ENCODE measurements at regions not wholly inside any gene's neighbourhood (a gene's known extent, or its start where the extent isn't known, plus 50 kb on each side); places are given as distances from the start of the nearest gene placed in this dataset.

DNA sequence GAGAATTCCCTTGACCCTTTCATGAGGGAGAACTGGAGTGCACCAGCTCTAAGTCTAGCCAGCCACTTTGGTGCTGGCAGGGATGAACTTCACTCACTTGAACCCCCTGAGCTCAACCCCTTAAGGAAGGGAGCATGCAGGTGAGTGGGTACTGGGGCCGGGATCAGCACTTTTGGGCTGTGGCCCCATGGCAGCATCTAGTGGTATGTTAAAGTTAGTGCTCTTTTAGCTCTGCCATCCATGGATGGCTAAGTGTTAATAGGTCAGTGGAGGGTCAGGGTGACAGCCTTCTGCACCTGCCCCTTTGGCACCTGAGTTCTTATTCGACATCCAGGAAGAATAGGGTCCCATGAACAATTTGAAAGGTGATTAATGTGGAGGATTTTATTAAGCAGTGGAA lies 689.0 kb upstream of the FSHR start:
- Histone ChIP-seq H3K36me3 (ENCODE audit: insufficient read depth, low read length) (no peaks in the 10 kb centered on the region), H3K4me3 (no peak overlapping the region), H3K9ac (ENCODE audit: insufficient read length) (no peak overlapping the region), H3K27ac (no peak overlapping the region), H3K9me3 (ENCODE audit: low read depth, low read length) (no peaks in the 10 kb centered on the region)
- TF ChIP-seq EZH2 (IDR thresholded peaks at IDR 0.05) (no peak), POLR2AphosphoS5 (IDR thresholded peaks at IDR 0.05; ENCODE audit: borderline replicate concordance, low read depth, low read length) (no peak), FOXP2 (optimal IDR thresholded peaks at IDR 0.05; ENCODE audit: control extremely low read depth, extremely low read length, insufficient read depth) (no peak)
- DNase-seq (ENCODE audit: low read depth, low spot score) = no peak

DNA sequence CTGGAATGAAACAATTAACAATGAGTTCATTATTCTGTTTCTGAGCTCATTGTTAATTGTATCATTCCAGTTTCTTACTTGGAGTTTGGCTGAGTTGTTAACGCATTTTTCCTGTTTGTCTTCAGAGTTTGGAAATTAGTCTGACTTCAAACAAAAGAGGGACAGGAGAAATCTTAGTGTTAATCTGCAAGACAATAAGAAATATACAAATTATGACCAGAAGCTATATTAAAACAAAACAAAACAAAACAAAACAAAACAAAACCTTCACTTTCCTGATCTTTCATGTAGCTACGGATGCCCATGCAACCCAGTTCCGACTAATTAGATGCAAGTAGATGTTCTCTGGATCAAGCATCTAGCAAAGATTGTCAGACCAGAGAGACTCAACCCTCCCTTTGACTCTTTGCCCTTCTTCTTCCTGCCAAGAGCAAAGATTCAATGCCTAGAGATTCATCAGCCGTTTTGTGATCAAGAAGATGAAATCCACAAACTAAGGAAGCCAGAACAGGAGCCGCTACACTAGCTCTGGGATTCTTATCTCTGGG lies 686.2 kb upstream of the FSHR start:
- Histone ChIP-seq H3K27ac (no peak overlapping the region), H3K9me3 (ENCODE audit: low read depth, low read length) (no peaks in the 10 kb centered on the region), H3K9ac (ENCODE audit: insufficient read length) (no peak overlapping the region), H3K4me3 (no peak overlapping the region), H3K36me3 (ENCODE audit: insufficient read depth, low read length) (no peaks in the 10 kb centered on the region)
- no peak for DNase-seq (ENCODE audit: low read depth, low spot score)
- no peak for TF ChIP-seq POLR2AphosphoS5 (IDR thresholded peaks at IDR 0.05; ENCODE audit: borderline replicate concordance, low read depth, low read length)
- no peak for TF ChIP-seq EZH2 (IDR thresholded peaks at IDR 0.05)
- no peak for TF ChIP-seq FOXP2 (optimal IDR thresholded peaks at IDR 0.05; ENCODE audit: control extremely low read depth, extremely low read length, insufficient read depth)

DNA sequence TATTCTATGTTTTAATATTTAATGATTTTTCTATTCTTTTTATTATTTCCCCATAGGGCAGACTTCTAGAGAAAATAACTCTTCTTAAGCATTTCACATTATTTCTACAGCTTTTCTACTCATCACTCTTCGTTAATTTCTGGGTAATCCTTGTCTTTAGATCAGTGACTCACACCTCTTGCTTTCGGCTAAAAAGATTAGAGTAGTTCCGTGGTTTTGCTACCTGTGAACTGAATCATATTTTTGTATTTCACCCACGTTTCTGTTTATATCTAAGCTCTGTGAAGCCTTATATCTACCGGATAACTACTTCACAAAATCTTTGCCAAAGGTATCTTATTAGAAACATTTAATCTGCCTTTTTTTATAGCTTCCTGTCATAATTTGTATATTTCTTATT lies 685.5 kb upstream of the FSHR start:
- no peak overlapping the region for H3K4me3 ChIP-seq
- no peak for TF ChIP-seq POLR2AphosphoS5 (IDR thresholded peaks at IDR 0.05; ENCODE audit: borderline replicate concordance, low read depth, low read length)
- TF ChIP-seq FOXP2 (optimal IDR thresholded peaks at IDR 0.05; ENCODE audit: control extremely low read depth, extremely low read length, insufficient read depth) = no peak
- TF ChIP-seq EZH2 (IDR thresholded peaks at IDR 0.05) = no peak
- H3K9ac ChIP-seq (ENCODE audit: insufficient read length) = no peak overlapping the region
- no peak overlapping the region for H3K27ac ChIP-seq
- DNase-seq (ENCODE audit: low read depth, low spot score) = no peak
- no peaks in the 10 kb centered on the region for H3K9me3 ChIP-seq (ENCODE audit: low read depth, low read length)
- H3K36me3 ChIP-seq (ENCODE audit: insufficient read depth, low read length) = no peaks in the 10 kb centered on the region

DNA sequence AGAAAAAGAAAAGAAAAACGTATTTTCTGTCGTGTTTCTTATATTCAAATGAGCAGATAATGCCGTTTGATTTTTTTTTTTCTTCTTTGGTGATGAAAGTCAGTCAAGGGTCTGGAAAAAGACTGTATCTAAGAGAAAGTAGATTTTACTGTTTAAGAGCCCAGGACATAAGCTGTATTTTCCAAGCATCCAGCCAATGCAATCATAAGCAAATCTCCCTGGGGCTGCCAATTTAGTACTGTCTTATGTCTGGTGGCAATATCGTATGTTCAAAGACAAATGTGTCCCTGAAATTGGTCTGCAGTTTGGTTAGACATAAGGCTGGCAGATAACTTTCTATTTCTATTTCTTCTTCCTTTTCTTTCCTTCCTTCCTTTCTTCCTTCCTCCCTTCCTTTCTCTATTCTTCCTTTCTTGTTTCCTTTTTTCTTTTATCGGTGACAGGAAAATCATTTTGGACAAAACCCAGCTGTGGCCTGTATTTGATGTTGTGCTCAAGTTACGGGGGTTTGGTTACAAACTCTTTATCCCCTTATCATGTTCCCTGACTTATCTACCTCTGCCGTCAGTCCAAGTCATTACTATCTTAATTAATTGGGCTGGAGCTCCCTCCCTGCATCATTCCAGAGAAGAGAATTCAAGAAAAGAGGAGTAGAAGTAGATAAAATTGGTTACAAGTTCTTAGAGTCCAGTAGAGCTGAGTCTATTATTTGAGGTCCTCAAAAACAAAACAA lies 683.4 kb upstream of the FSHR start:
- no peak overlapping the region for H3K27ac ChIP-seq
- no peak for TF ChIP-seq FOXP2 (optimal IDR thresholded peaks at IDR 0.05; ENCODE audit: control extremely low read depth, extremely low read length, insufficient read depth)
- no peak for TF ChIP-seq EZH2 (IDR thresholded peaks at IDR 0.05)
- no peak for TF ChIP-seq POLR2AphosphoS5 (IDR thresholded peaks at IDR 0.05; ENCODE audit: borderline replicate concordance, low read depth, low read length)
- no peak overlapping the region for H3K4me3 ChIP-seq
- no peak overlapping the region for H3K9ac ChIP-seq (ENCODE audit: insufficient read length)
- DNase-seq (ENCODE audit: low read depth, low spot score) = no peak
- H3K36me3 ChIP-seq (ENCODE audit: insufficient read depth, low read length) = no peaks in the 10 kb centered on the region
- H3K9me3 ChIP-seq (ENCODE audit: low read depth, low read length) = no peaks in the 10 kb centered on the region

DNA sequence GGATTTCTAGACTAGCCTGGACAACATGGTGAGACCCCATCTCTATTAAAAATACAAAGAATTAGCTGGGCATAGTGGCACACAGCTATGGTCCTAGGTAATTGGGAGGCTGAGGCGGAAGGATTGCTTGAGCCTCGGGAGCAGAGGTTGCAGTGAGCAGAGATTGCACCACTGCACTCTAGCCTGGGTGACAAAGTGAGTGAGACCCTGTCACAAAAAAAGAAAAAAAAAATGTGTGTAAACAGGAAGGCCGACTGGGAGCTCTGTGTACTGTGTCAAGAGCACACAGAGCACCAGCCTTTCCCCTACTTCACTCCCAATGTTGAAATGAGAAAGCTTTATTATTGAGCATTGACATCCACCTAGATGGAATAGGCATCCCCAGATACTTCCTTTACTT lies 681.7 kb upstream of the FSHR start:
- H3K4me3 ChIP-seq = no peak overlapping the region
- H3K27ac ChIP-seq = no peak overlapping the region
- TF ChIP-seq FOXP2 (optimal IDR thresholded peaks at IDR 0.05; ENCODE audit: control extremely low read depth, extremely low read length, insufficient read depth) = no peak
- no peak for TF ChIP-seq EZH2 (IDR thresholded peaks at IDR 0.05)
- TF ChIP-seq POLR2AphosphoS5 (IDR thresholded peaks at IDR 0.05; ENCODE audit: borderline replicate concordance, low read depth, low read length) = no peak
- no peaks in the 10 kb centered on the region for H3K9me3 ChIP-seq (ENCODE audit: low read depth, low read length)
- no peak for DNase-seq (ENCODE audit: low read depth, low spot score)
- no peaks in the 10 kb centered on the region for H3K36me3 ChIP-seq (ENCODE audit: insufficient read depth, low read length)
- H3K9ac ChIP-seq (ENCODE audit: insufficient read length) = no peak overlapping the region

DNA sequence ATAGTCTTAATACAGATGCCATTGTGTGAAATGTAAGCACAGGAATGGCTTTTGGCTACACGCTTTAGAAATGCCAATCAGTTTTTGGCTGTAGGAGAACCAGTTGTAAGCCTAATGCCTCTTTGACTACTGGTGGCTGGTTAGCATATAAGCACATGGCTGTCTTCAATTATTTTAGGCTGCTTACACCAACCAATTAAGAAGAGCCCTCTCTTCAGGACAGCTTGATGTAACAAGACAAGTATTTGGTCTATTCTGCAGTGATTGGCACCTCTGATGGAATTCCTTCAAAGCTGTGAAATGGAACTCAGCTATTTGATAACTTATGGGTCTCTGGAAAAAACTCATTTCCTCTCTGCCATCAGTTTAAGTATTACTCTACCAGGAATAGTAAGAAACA lies 680.1 kb upstream of the FSHR start:
- Histone ChIP-seq H3K27ac (no peak overlapping the region), H3K9ac (ENCODE audit: insufficient read length) (no peak overlapping the region), H3K4me3 (no peak overlapping the region), H3K9me3 (ENCODE audit: low read depth, low read length) (no peaks in the 10 kb centered on the region), H3K36me3 (ENCODE audit: insufficient read depth, low read length) (no peaks in the 10 kb centered on the region)
- no peak for DNase-seq (ENCODE audit: low read depth, low spot score)
- no peak for TF ChIP-seq POLR2AphosphoS5 (IDR thresholded peaks at IDR 0.05; ENCODE audit: borderline replicate concordance, low read depth, low read length)
- no peak for TF ChIP-seq FOXP2 (optimal IDR thresholded peaks at IDR 0.05; ENCODE audit: control extremely low read depth, extremely low read length, insufficient read depth)
- no peak for TF ChIP-seq EZH2 (IDR thresholded peaks at IDR 0.05)

DNA sequence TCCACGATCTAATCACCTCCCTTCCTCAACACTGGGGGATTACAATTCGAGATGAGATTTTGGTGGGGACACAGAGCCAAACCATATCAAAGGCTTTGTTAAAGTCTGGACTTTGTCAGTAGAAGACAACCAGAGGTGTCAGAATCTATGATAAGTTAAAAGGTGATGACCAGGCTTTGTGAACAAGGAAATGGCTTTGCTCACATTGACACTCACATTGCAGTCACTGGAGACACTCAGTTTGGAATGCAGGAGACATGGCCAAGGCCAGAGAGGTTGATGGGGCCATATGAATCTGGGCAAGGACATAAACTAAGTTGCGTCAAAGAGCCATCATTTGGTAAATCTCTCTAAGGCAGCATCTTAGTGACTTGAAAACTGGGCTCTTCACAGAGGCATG lies 678.2 kb upstream of the FSHR start:
- H3K9me3 ChIP-seq (ENCODE audit: low read depth, low read length) = no peaks in the 10 kb centered on the region
- no peak overlapping the region for H3K27ac ChIP-seq
- no peak overlapping the region for H3K4me3 ChIP-seq
- no peak for DNase-seq (ENCODE audit: low read depth, low spot score)
- H3K36me3 ChIP-seq (ENCODE audit: insufficient read depth, low read length) = no peaks in the 10 kb centered on the region
- TF ChIP-seq EZH2 (IDR thresholded peaks at IDR 0.05) (no peak), FOXP2 (optimal IDR thresholded peaks at IDR 0.05; ENCODE audit: control extremely low read depth, extremely low read length, insufficient read depth) (no peak), POLR2AphosphoS5 (IDR thresholded peaks at IDR 0.05; ENCODE audit: borderline replicate concordance, low read depth, low read length) (no peak)
- H3K9ac ChIP-seq (ENCODE audit: insufficient read length) = no peak overlapping the region

DNA sequence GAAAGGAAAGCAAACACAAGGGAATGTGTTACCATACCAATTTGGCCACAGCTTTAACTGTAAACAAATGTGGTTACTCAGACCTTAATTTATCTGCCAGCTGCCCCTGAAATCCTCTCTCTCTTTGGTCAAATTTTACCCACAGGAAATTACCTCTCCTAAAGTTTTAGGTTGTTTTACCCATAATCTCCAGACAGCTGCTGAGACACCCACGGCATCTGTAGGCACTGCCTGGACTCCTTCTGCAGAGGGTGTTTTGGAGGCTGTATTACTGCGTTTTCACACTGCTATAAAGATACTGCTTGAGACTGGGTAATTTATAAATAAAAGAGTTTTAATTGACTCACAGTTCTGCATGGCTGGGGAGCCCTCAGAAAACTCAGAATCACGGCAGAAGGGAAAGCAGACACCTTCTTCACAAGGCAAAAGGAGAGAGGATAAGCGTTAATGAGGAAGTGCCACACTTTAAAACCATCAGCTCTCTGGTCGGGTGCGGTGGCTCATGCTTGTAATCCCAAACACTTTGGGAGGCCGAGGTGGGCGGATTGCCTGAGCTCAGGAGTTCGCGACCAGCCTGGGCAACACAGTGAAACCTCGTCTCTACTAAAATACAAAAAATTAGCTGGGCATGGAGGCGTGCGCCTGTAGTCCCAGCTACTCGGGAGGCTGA lies 677.5 kb upstream of the FSHR start:
- no peak for TF ChIP-seq EZH2 (IDR thresholded peaks at IDR 0.05)
- TF ChIP-seq POLR2AphosphoS5 (IDR thresholded peaks at IDR 0.05; ENCODE audit: borderline replicate concordance, low read depth, low read length) = no peak
- TF ChIP-seq FOXP2 (optimal IDR thresholded peaks at IDR 0.05; ENCODE audit: control extremely low read depth, extremely low read length, insufficient read depth) = no peak
- DNase-seq (ENCODE audit: low read depth, low spot score) = no peak
- Histone ChIP-seq H3K36me3 (ENCODE audit: insufficient read depth, low read length) (no peaks in the 10 kb centered on the region), H3K9me3 (ENCODE audit: low read depth, low read length) (no peaks in the 10 kb centered on the region), H3K4me3 (no peak overlapping the region), H3K27ac (no peak overlapping the region), H3K9ac (ENCODE audit: insufficient read length) (no peak overlapping the region)

Data from SK-N-MC (cell line).